GM18951 (cell line): ENCODE measurements at regions not wholly inside any gene's neighbourhood (a gene's known extent, or its start where the extent isn't known, plus 50 kb on each side); places are given as distances from the start of the nearest gene placed in this dataset.

ENCODE experiments used
- POLR2A ChIP-seq: IDR thresholded peaks from 4 replicates; pipeline ENCODE4 v1.6.1; 2011; ENCODE audit warnings: mild to moderate bottlenecking; ENCODE audit not compliant: insufficient read length, insufficient read depth; ENCODE audit errors: extremely low read depth
- in situ Hi-C: fragments of 300-500 bp; cut with MboI; formaldehyde crosslinking; loops from one replicate; pipeline ENCODE4 v1.12.0; 2022; ENCODE audit warnings: low sequenced_read_pairs, mixed read lengths, inconsistent platforms; ENCODE audit not compliant: unreplicated experiment

DNA sequence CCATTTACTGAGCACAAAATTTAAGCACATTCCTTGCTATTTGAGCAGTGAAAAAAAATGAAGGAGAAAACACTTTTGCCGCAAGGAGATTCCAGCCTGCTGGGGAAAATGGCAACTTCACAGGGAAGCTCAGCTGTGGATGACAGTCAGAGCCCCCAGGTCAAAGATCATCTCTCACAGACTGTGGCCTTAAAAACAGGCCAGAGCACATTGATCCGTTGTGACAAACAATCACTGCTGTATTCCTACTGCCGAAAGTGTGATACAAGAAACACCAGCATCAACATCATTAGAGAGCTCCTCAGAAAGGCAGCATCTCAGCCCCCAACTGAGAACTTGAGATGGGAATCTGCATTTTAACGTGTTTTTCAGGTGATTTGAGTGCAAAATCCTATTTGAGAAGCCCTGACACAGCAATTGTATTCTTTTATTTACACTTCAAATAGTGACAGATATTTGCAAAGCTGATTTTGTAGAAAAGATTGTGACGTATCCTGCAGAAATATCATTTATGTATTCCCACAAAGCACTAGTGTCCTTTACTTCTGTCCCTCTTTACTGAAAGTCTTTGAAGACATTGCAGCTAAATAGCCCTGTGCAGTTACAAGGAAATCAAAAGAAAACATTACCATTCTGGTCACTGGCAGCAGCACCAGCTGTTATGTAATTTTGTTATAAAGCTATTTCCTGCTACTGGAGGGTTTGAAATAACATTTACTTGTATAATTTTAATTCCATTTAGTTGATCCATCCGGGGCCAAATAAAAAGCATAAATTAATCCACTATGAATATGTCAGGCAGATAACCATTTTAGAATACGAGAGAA lies 652.0 kb downstream of the LIG4 start:
- in situ Hi-C loops = no loop called here
- TF ChIP-seq POLR2A = no peak

DNA sequence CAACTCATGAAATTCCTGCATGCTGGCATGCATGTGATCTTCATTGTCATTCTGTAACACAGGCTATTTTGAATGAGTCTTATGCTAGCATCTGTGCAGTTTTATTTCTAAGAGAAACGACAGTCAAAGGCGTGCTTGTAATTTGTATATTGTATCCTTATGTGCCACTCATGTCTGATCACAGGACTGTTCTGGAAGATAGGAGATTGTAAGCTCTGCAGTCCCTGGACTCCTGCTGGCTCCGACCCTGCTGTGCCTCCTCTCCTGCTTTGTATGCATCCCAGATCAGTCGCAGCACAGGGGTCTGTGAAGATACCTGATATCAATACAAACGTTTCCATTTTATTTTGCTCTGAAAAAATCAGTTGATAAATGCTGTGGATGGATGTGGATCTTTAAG lies 653.1 kb downstream of the LIG4 start:
- in situ Hi-C loops = no loop called here
- no peak for TF ChIP-seq POLR2A

DNA sequence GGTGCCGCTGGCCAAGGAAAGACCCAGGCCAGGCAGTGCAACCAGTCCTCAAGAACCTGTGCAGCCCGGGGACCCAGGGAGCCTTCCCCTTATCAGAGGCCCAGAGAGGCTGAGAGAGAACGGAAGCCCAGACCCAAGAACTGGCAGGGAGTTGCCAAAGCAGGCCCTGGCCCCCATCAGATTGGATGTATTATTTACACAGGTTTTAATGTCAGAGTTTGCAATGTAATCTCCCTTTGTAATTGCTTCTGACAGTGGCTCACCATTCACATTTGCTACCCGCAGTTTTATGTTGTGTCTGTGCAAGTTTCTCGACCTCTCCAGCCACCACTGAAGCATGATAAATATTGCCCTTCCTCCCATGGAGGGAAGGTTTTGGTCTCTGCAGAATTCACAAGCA lies 660.9 kb downstream of the LIG4 start:
- in situ Hi-C loops = no loop called here
- TF ChIP-seq POLR2A = no peak

DNA sequence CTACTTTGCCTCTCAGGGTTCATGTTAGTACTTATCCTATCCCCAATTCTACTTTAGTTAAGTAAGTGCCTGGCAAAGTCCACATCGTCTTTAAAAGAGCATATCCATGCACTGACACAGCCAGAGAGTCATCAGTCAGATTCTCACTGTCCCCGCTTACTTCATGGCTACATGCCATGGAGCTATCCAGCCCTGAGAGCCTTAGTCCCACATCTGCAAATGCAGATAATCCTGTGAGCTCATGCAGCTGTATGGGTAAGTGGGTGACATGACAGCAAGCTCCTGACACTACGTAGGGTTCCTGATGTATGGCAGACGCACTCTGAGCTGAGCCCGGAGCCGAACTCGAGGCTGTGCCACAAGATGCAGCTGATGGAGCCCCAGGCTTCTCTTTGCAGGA lies 661.5 kb downstream of the LIG4 start:
- in situ Hi-C loops = no loop called here
- TF ChIP-seq POLR2A = no peak

DNA sequence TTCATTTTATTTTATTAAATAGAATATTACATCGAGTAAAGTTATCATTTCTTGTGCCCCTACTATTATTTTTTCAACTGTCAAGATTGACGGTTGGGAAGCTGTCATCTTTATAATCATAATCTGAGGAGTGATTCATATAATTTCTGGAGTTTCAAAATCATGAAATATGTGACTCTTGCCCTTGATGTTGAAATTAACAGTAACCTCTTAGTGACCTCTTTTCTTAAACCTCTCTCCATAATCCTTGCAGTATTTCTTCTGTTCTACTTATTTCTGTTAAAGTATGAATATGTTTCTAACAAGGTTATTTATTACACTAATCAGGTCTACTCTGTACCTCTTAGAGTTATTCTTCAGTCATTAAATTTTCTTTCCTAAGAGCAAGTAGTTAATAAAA lies 663.8 kb downstream of the LIG4 start:
- in situ Hi-C loops = no loop called here
- TF ChIP-seq POLR2A = no peak

DNA sequence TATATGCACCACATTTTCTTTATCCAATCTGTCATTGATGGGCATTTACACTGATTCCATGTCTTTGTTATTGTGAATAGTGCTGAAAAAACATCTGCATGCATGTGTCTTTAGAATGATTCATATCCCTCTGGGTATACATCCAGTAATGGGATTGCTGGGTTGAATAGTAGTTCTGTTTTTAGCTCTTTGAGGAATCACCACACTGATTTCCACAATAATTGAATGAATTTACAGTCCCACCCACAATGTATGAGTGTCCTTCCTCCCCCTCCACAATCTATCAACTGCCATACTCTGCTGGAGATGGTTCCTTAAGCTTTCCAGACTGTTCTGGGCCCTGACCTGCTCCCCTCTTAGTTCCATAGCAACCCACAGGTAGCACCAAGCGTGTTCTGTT lies 667.0 kb downstream of the LIG4 start:
- TF ChIP-seq POLR2A = no peak
- in situ Hi-C loops = no loop called here

DNA sequence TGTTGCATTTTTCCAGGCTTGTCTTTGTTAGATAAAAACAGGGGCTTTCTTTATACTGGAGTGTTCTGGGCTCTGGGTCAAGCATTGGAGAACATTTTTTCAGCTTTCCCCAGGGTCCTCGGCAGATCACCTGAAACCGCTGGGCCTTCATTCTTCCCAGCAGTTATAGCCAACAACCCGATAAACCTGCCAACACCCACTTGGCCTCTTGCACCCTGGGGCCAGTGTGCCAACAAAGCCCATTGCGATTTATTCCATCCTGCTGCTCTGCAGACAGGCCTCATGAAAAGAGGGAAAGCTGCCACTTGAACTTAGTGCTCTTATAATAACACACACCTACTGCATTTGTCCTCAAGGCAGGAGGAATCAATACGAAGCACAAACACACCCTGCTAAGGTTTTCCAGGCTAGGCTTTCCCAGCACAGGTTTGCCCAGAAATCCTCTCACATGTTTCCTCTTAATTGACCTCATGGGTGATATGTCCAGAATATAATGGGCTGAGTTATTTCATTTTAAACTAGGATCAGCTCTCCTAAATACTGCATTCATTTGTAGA lies 669.3 kb downstream of the LIG4 start:
- in situ Hi-C loops = no loop called here
- TF ChIP-seq POLR2A = no peak

DNA sequence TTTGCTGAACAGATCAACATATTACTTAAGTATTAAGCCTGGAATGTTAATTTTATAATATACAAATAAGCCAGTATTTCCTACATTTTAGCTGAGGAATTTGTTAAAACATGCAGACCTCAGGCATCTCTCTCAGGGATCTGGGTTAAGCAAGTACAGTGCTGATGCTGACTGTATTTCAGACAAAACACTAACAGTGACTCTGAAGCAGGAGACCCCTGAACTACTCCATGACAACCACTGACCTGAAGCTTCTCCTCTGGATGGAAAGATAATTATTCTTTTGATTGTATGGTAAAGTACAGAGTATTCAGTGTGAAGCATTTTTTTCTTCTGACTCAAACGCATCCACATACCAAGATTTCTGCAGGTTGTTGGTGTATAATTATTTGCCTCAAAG lies 680.8 kb downstream of the LIG4 start:
- no peak for TF ChIP-seq POLR2A
- in situ Hi-C loops = no loop called here

DNA sequence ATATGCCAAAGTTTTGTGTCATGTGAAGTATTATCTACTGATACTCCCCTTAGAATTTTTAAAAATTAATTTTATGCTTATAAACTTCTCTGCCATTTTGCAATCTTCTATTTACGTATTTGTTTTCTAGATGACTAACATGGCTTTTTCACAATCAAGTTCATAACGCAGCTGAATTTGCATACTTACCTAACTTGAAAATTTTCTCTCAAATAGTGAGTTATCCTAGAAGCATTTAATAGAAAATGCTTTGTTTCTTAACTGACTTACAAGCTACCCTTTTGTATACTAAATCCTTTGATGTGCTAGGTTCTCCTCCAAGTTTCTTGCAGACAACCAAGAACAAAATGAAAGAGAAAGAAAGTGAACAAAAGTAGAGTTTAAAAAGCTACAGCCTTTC lies 683.5 kb downstream of the LIG4 start:
- TF ChIP-seq POLR2A = no peak
- in situ Hi-C loops = no loop called here

DNA sequence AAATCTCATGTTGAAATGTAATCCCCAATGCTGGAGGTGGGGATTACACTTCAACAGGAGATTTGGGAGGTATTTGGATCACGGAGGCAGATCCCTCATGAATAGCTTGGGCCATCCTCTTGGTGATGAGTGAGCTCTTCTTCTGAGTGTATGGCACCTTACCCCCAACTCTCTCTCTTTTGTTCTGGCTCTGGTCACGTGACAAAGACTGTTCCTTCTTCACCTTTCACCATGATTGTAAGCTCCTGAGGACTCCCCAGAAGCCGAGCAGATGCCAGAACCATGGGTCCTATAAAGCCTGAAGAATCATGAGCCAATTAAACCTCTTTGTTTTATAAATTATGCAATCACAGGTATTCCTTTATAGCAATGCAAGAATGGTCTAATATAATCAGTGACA lies 684.2 kb downstream of the LIG4 start:
- no peak for TF ChIP-seq POLR2A
- in situ Hi-C loops = no loop called here

DNA sequence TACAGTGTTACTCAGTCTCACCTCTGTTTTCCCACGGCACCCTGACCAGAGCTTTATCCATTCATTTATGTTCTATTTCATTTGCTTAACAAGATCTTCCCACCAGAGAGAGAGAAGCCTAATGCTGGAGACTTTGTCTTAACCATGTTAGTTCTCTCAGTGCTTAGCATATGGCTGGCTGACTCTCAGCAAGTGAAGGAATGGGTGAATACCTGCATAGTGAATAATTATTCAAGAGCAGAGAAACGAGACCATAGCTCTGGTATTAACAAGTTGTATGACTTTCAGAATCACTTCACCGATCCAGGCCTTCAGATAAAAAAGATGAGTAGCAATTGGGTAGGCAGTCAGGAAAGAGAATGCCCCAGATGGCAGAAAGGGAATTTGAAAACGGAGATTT lies 686.3 kb downstream of the LIG4 start:
- in situ Hi-C loops = no loop called here
- no peak for TF ChIP-seq POLR2A

DNA sequence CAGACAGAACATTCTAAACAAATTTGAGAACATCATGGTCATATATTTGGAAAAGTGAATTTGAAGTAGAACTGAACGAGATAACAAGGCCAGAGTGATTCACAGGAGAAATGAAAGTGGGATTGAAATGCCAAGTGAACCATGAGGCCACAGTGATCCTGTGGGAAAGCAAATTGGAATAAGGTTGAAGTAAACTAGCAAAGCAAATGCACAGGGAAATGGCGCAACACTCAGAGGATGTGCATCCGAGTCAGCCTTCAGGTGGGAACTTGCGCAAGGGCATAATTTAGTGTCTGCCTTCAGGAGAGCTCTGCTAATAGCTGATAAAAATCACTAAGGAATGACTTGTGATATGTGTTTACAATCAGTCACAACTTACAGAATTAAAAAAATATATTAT lies 696.6 kb downstream of the LIG4 start:
- no peak for TF ChIP-seq POLR2A
- in situ Hi-C loops = no loop called here

DNA sequence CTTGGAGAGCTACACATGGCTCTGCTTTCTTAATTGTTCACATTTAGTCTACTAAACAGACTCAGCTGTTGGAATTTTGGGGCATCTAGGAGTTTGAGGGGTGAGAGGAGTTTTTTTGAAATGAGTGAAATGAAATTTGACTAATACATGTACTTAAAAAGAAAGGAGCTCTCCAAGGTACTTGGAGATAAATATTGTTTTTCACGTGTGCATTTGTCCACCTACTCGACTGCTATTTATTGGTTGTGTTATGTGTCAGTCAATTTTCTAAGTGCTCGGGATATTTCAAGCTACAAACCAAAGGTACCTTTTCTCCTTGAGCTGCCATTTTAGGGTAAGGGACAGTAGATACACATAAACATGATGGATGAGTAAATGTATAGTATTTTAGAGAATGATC lies 697.0 kb downstream of the LIG4 start:
- TF ChIP-seq POLR2A = no peak
- in situ Hi-C loops = no loop called here

DNA sequence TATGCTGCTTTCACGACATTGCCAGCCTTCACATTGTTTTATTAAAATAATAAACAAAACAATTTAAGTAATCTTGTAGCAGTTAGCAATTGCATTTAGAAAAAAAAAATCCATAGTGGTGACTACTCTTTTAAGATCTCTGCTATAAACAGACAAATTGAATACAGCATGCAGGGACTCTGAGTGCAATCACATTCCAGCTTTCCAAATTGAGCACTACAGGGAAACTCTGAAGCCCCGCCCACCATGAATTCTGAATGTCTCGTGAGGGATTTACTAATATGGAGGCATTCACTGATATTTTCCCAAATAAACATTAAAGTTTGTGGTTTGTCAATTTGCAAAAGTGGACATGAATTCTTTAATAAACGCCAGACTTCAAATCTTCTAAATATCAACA lies 698.8 kb downstream of the LIG4 start:
- TF ChIP-seq POLR2A = no peak
- in situ Hi-C loops = no loop called here
